ENCODE measurements at regions not wholly inside any gene's neighbourhood (a gene's known extent, or its start where the extent isn't known, plus 50 kb on each side); places are given as distances from the start of the nearest gene placed in this dataset.

DNA sequence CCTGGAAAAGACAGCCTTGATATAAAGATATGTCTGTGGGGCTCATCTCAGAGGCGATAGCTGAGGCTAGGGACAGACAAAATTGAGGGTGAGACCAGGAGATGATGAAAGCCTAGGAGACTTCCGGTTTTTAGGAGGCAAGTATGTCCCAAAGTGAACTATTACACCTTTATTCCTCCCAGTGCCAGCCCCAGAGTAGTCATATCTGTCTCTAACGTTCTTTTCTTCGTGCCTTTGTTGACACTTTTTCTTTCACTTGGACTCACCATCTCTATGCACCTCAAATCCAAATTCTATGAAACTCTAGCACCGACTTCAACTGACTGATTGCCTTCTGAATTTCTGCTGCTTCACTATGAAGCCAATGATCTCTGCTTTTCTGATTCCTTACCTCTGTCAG, 93.8 kb upstream of the RASGRP1 start:
- Mint-ChIP-seq H3K4me1 (ENCODE audit: low read depth) (peaks cover 61% of the 10 kb centered on the region), H3K36me3 (ENCODE audit: low read depth) (peaks cover 16% of the 10 kb centered on the region), H3K9me3 (no peaks in the 10 kb centered on the region), H3K27ac (peak overlapping the region; percentile 73), H3K4me3 (peak overlapping the region; percentile 35), H3K27me3 (ENCODE audit: low read depth) (no peaks in the 10 kb centered on the region)

DNA sequence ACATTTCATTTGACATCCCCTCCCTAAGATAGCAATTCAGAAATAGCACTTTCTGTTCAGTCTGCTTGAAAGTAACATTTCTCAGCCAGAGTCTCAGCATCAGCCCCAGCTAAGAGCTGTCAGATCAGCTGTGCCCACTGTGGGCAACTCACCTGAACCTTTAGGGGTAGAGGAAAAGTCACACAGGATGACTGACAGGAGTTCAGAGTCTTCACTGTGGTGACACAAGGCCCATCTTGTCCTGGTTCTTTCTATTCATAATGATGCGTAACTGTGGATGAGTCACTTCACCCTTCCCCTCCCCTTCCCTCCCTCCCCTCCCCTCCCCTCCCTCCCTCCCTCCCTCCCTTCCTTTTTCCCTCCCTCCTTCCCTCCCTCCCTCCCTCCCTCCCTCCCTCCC, 96.1 kb upstream of the RASGRP1 start:
- H3K9me3 Mint-ChIP-seq: no peaks in the 10 kb centered on the region
- H3K4me3 Mint-ChIP-seq: peak overlapping the region; percentile 77
- peaks cover 67% of the 10 kb centered on the region for H3K4me1 Mint-ChIP-seq (ENCODE audit: low read depth)
- no peaks in the 10 kb centered on the region for H3K27me3 Mint-ChIP-seq (ENCODE audit: low read depth)
- peak overlapping the region; percentile 85 for H3K27ac Mint-ChIP-seq
- H3K36me3 Mint-ChIP-seq (ENCODE audit: low read depth): peaks cover 6% of the 10 kb centered on the region

- Mint-ChIP-seq H3K27ac (peak overlapping the region; percentile 62), H3K9me3 (no peaks in the 10 kb centered on the region)
Observed at GRCh38 chr15:38662033-38662802, 97.6 kb upstream of the RASGRP1 start.

GRCh38 chr15:38662805-38663204, 98.2 kb upstream of the RASGRP1 start:
- Mint-ChIP-seq H3K27me3 (ENCODE audit: low read depth) (no peaks in the 10 kb centered on the region), H3K27ac (peak overlapping the region; percentile 32), H3K4me3 (no peak overlapping the region), H3K9me3 (no peaks in the 10 kb centered on the region), H3K36me3 (ENCODE audit: low read depth) (peaks cover 13% of the 10 kb centered on the region), H3K4me1 (ENCODE audit: low read depth) (peaks cover 77% of the 10 kb centered on the region)

More at GRCh38 chr15:38662033-38662802, 97.6 kb upstream of the RASGRP1 start:
- no peaks in the 10 kb centered on the region for H3K27me3 Mint-ChIP-seq (ENCODE audit: low read depth)
- H3K4me3 Mint-ChIP-seq: peak overlapping the region; percentile 18
- H3K36me3 Mint-ChIP-seq (ENCODE audit: low read depth): peaks cover 8% of the 10 kb centered on the region
- peaks cover 77% of the 10 kb centered on the region for H3K4me1 Mint-ChIP-seq (ENCODE audit: low read depth)

GRCh38 chr15:38665586-38666305, 101.1 kb upstream of the RASGRP1 start:
- Mint-ChIP-seq H3K27me3 (ENCODE audit: low read depth) (no peaks in the 10 kb centered on the region), H3K9me3 (no peaks in the 10 kb centered on the region), H3K36me3 (ENCODE audit: low read depth) (peaks cover 15% of the 10 kb centered on the region), H3K27ac (peak overlapping the region; percentile 37), H3K4me1 (ENCODE audit: low read depth) (peaks cover 76% of the 10 kb centered on the region), H3K4me3 (peak overlapping the region; percentile 6)

DNA sequence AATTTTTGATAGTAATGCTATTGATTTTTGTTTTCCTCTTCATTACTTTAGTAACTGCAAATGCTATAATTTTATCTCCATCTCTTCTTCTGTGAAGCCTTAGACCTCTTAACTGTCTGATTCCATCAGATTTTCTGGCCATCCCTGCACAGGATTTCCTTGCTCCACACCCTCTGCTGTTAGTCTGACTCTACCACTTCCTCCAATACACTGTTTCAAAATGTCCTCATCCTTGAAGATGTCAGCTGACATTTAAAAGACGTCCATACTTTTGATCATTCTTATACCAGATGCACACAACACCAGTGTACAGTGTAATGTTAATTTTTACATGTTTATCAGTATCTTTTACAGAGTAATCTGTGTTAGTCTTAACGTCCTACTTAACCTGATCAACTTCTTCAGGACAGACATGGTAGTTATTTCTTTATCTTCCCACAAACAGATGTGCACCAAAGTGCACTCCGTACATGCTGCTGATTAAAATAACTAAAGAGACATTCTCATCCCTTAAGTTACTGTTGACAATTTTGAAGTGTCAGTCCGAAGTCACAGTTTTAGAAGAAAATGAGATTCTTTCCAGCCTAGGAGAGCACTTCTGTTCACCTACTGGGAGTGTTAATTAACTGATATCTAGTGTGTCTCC, 102.4 kb upstream of the RASGRP1 start:
- H3K27me3 Mint-ChIP-seq (ENCODE audit: low read depth): no peaks in the 10 kb centered on the region
- H3K9me3 Mint-ChIP-seq: no peaks in the 10 kb centered on the region
- H3K27ac Mint-ChIP-seq: peak overlapping the region; percentile 76

DNA sequence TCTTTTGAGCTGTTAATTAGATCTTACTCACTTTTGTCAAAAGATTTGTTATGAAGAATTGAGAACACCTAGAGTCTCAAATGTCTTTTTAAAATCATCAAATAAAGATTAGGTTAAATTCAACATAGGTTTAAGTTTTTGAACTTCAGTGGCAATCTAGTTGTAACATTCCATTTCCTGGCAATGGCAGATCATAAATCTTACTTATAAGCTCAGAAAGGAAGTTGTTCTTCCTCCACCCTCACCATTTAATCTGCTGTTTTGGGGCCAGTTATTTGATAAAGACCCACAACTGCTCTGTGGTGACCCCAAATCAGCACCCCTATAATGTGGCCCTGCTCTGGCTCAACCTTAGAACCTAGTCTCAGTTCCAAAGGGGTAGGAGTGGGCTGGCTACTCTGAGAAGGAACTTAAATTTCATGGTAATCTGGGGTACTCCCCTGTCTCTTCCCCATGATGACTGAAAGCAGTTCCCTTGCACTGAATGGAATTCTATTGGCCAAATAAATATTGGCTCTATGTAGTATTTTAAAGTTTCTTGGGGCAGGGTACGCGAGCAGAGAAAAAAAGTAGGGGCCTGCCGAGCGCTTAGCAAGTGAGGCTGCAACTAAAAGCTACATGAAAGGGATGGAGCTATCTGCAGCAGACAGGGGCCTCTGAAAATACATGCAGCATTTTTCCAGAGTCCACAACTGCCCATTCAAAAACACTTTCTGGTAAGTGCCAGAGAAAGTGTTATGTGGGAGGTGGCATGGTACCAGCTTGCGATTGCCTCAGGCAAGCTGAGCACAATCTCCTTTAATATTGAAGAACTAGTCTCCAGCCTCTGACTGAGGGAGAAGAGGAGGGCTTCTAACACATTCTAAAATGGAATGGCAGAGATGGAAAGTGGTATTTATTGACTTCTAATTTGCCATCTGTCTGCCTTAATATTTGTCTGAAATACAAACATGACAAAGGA, 103.6 kb upstream of the RASGRP1 start:
- Mint-ChIP-seq H3K27ac (peak overlapping the region; percentile 76), H3K9me3 (no peaks in the 10 kb centered on the region), H3K27me3 (ENCODE audit: low read depth) (no peaks in the 10 kb centered on the region), H3K36me3 (ENCODE audit: low read depth) (peaks cover 15% of the 10 kb centered on the region), H3K4me3 (no peak overlapping the region), H3K4me1 (ENCODE audit: low read depth) (peaks cover 78% of the 10 kb centered on the region)

More for the DNA sequence above, 102.4 kb upstream of the RASGRP1 start:
- H3K4me3 Mint-ChIP-seq: peak overlapping the region; percentile 23
- H3K4me1 Mint-ChIP-seq (ENCODE audit: low read depth): peaks cover 77% of the 10 kb centered on the region
- peaks cover 15% of the 10 kb centered on the region for H3K36me3 Mint-ChIP-seq (ENCODE audit: low read depth)

DNA sequence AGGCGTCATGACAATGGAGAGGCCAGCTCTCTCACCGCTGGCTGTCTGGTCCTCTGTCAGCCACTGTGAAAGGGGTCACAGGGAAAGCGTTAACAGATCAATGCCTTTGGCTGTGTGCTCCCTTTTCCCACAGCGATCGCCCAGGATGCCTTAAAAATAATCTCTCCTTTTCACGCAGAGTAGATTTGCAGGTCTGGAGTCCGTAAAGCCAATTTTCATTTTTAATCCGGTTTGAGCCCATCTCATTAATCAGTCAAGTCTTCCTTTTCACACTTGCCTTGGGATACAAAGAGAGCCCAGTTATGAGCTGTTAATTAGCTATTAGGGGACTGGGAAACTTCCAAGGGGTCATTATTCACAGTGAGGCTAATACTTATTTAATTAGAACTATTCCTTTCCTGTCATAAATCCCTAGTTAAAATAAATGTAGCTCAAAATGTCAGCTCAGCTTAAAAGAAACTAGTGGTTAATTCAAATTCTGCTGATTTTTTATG, 104.3 kb upstream of the RASGRP1 start:
- Mint-ChIP-seq H3K36me3 (ENCODE audit: low read depth) (peaks cover 15% of the 10 kb centered on the region), H3K27ac (no peak overlapping the region), H3K4me3 (no peak overlapping the region), H3K27me3 (ENCODE audit: low read depth) (no peaks in the 10 kb centered on the region), H3K4me1 (ENCODE audit: low read depth) (peaks cover 81% of the 10 kb centered on the region), H3K9me3 (no peaks in the 10 kb centered on the region)

DNA sequence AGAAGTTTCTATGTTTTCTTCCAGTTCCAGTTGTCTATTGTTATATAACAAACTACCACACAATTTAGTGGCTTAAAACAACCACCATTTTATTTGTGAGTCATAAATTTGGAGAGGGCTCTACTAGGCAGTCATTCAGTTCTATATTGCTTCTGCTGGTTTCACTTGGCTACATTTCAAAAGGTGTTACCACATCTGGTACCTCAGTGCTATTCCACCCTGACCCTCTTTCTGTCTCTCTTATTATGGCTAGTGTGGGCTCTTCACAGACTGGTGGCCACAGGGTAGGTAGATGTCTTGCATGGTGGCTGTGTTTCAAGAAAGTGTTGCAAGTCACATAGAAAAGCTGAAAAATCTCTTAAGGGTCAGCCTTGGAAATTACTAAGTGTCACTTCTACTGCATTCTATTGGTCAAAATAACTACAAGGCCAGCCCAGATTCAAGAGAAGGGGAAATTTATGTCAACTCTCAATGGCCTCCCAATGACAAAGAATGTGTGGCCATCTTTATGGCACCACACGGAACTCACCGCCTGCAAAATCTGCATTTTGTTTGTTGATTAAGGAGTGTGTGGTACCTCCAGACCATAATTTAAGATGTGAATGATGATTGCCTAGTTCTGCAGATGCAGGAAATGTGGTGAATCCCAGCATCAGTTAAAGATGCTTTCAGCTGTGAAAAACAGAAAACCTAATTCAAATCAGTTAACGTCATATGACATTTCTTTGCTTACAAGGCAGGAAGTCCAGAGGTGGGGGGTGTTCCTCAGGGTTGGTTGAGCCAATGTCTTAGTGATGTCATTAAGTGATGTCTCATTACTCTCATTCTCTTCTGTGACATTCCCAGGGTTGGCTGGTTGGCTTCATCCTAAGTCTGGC, 105.8 kb upstream of the RASGRP1 start:
- peak overlapping the region; percentile 97 for H3K27ac Mint-ChIP-seq
- H3K9me3 Mint-ChIP-seq: no peaks in the 10 kb centered on the region
- H3K36me3 Mint-ChIP-seq (ENCODE audit: low read depth): peaks cover 20% of the 10 kb centered on the region
- H3K4me3 Mint-ChIP-seq: peak overlapping the region; percentile 74
- H3K27me3 Mint-ChIP-seq (ENCODE audit: low read depth): no peaks in the 10 kb centered on the region
- H3K4me1 Mint-ChIP-seq (ENCODE audit: low read depth): peaks cover 80% of the 10 kb centered on the region

DNA sequence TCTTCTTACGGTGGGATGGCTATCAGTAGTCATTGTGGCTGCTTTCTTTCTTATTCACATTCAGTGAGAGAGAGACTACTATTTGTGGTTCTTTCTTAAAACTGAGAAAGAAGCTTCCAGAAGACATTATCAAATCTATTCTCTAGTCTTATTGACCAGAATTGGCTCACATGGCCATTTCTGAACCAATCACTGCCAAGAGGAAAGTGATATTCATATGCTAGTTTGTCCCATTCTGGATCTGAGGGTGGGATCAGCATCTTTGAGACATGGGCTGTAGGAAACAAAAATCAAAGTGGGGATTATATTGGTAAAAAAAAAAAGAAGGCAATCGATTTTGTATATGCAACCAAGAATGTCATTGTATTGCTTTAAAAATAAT, 106.4 kb upstream of the RASGRP1 start:
- Mint-ChIP-seq H3K36me3 (ENCODE audit: low read depth) (peaks cover 20% of the 10 kb centered on the region), H3K4me1 (ENCODE audit: low read depth) (peaks cover 77% of the 10 kb centered on the region), H3K9me3 (no peaks in the 10 kb centered on the region), H3K4me3 (peak overlapping the region; percentile 74), H3K27me3 (ENCODE audit: low read depth) (no peaks in the 10 kb centered on the region), H3K27ac (peak overlapping the region; percentile 97)

- Mint-ChIP-seq H3K9me3 (no peaks in the 10 kb centered on the region), H3K27me3 (ENCODE audit: low read depth) (no peaks in the 10 kb centered on the region), H3K27ac (peak overlapping the region; percentile 97), H3K36me3 (ENCODE audit: low read depth) (peaks cover 21% of the 10 kb centered on the region), H3K4me1 (ENCODE audit: low read depth) (peaks cover 70% of the 10 kb centered on the region), H3K4me3 (peak overlapping the region; percentile 74)
Observed at GRCh38 chr15:38671675-38672254, 107.2 kb upstream of the RASGRP1 start.

- Mint-ChIP-seq H3K27me3 (ENCODE audit: low read depth) (no peaks in the 10 kb centered on the region), H3K36me3 (ENCODE audit: low read depth) (peaks cover 23% of the 10 kb centered on the region), H3K4me1 (ENCODE audit: low read depth) (peaks cover 70% of the 10 kb centered on the region), H3K9me3 (no peaks in the 10 kb centered on the region), H3K27ac (peak overlapping the region; percentile 97), H3K4me3 (peak overlapping the region; percentile 74)
Observed at GRCh38 chr15:38672273-38672672, 107.7 kb upstream of the RASGRP1 start.

All from T-helper 1 cell treated with Interleukin-12 subunit alpha and Interleukin-12 subunit beta and Interleukin-4 antibody, amounts not matched to agents 30 μg/mL and 1 μg/mL, for 36 hours (primary cell).